HG03108 (cell line): ENCODE measurements at regions not wholly inside any gene's neighbourhood (a gene's known extent, or its start where the extent isn't known, plus 50 kb on each side); places are given as distances from the start of the nearest gene placed in this dataset.
"Not testable (repeated sequence)": the region's sequence is repeated elsewhere in the genome, so short reads cannot be mapped to it uniquely, and the experiment has no call there.

Experiments
- ATAC-seq: cut with Tn5 transposase; IDR thresholded peaks from one replicate; pipeline ENCODE4 v1.9.1; 2021; ENCODE audit warnings: moderate library complexity; ENCODE audit not compliant: unreplicated experiment

- ATAC-seq: no peak
These were observed 470.8 kb upstream of the ZMIZ1 start for GRCh38 chr10:78597796-78598555.

GRCh38 chr10:78599122-78599853, 469.5 kb upstream of the ZMIZ1 start:
- ATAC-seq: no peak

- ATAC-seq: no peak
These were observed 468.6 kb upstream of the ZMIZ1 start for GRCh38 chr10:78600121-78600665.

- ATAC-seq: no peak
These were observed 468.0 kb upstream of the ZMIZ1 start for GRCh38 chr10:78600740-78601139.

- ATAC-seq: no peak
These were observed 466.4 kb upstream of the ZMIZ1 start for GRCh38 chr10:78602201-78602932.

- no peak for ATAC-seq
These were observed 464.5 kb upstream of the ZMIZ1 start for GRCh38 chr10:78604286-78604685.

GRCh38 chr10:78604721-78605120, 464.0 kb upstream of the ZMIZ1 start:
- ATAC-seq: no peak

- no peak for ATAC-seq
These were observed 462.9 kb upstream of the ZMIZ1 start for GRCh38 chr10:78605800-78606350.

- ATAC-seq: not testable (repeated sequence)
These were observed 462.0 kb upstream of the ZMIZ1 start for GRCh38 chr10:78606766-78607165.

- ATAC-seq: no peak
These were observed 458.8 kb upstream of the ZMIZ1 start for GRCh38 chr10:78609976-78610375.

- ATAC-seq: no peak
These were observed 455.6 kb upstream of the ZMIZ1 start for GRCh38 chr10:78613132-78613531.

- no peak for ATAC-seq
These were observed 454.5 kb upstream of the ZMIZ1 start for GRCh38 chr10:78614267-78614666.

GRCh38 chr10:78614744-78615143, 454.0 kb upstream of the ZMIZ1 start:
- no peak for ATAC-seq

GRCh38 chr10:78616125-78616695, 452.6 kb upstream of the ZMIZ1 start:
- ATAC-seq: no peak

- ATAC-seq: no peak
These were observed 451.7 kb upstream of the ZMIZ1 start for GRCh38 chr10:78617115-78617514.

- ATAC-seq: no peak
These were observed 451.1 kb upstream of the ZMIZ1 start for GRCh38 chr10:78617631-78618030.

- no peak for ATAC-seq
These were observed 450.7 kb upstream of the ZMIZ1 start for GRCh38 chr10:78618050-78618449.

GRCh38 chr10:78619115-78619851, 449.5 kb upstream of the ZMIZ1 start:
- no peak for ATAC-seq

GRCh38 chr10:78619896-78620295, 448.9 kb upstream of the ZMIZ1 start:
- no peak for ATAC-seq
